Vagina (tissue), 2 donors: ENCODE measurements at regions not wholly inside any gene's neighbourhood (a gene's known extent, or its start where the extent isn't known, plus 50 kb on each side); places are given as distances from the start of the nearest gene placed in this dataset.

Experiments
- CTCF ChIP-seq, 3 experiments: fragments of 450-650 bp in 2 of 3; fragments of 200-600 bp in 1 of 3; sonication (generic) in 1 of 3; IDR thresholded peaks; one replicate each; pipeline ENCODE4 v1.5.1; 2017 to 2019; ENCODE audit warnings: antibody characterized with exemption in 3 of 3, mild to moderate bottlenecking in 2 of 3, moderate library complexity in 2 of 3
- POLR2A ChIP-seq, 2 donors: fragments of 450-650 bp; IDR thresholded peaks; one replicate each; pipeline ENCODE4 v1.6.1; 2017; ENCODE audit warnings: antibody characterized with exemption in 2 of 2, mild to moderate bottlenecking in 2 of 2, moderate library complexity in 2 of 2
- POLR2AphosphoS5 ChIP-seq, 2 donors: sonication (generic); formaldehyde crosslinking; IDR thresholded peaks; one replicate each; pipeline ENCODE4 v1.9.0; 2017; ENCODE audit warnings: antibody characterized with exemption in 2 of 2, mild to moderate bottlenecking in 2 of 2, low read depth in 1 of 2; ENCODE audit not compliant: insufficient read depth in 1 of 2

GRCh38 chr5:167219298-167219697 lies 1072.1 kb upstream of the WWC1 start:
- TF ChIP-seq CTCF (IDR thresholded peaks at IDR 0.05) = no peak
- TF ChIP-seq POLR2A (IDR thresholded peaks at IDR 0.05) = no peak
- TF ChIP-seq POLR2AphosphoS5 (IDR thresholded peaks at IDR 0.05; ENCODE audit: insufficient read depth in 1 of 2, low read depth in 1 of 2) = no peak
